ENCODE measurements at regions not wholly inside any gene's neighbourhood (a gene's known extent, or its start where the extent isn't known, plus 50 kb on each side); places are given as distances from the start of the nearest gene placed in this dataset.
"Not testable (repeated sequence)": the region's sequence is repeated elsewhere in the genome, so short reads cannot be mapped to it uniquely, and the experiment has no call there.

DNA sequence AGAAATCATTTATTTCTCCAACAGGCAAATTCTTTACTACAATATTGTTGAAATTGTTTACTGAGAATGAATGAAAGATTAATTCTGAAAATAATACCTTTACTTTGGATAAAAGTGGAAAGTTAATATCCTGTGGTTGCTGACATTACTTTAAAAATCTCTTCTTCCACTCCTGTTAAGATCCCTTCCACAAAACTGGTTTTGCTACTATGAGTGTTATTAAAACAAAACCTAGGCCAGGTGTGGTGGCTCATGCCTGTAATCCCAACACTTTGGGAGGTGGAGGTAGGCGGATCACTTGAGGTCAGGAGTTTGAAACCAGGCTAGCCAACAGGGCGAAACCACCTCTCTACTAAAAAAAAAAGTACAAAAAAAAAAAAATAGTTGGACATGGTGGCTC is 123.9 kb upstream of the CCDC150 start:
- WGBS, 2 donors, result 95 to 98% methylated on average over 2 of the region's 2 CpGs
- Histone ChIP-seq H3K27ac (peak overlapping the region in 4 of 10 donors; percentile 17 to 62 (median 36)), H3K27me3 (no peaks in the 10 kb centered on the region), H3K36me3 (no peaks in the 10 kb centered on the region), H3K4me1 (peaks cover 0 to 30% (median 0%) of the 10 kb centered on the region in 9 donors), H3K4me3 (no peak overlapping the region), H3K9me3 (no peaks in the 10 kb centered on the region)
- TF ChIP-seq, protein P1, sequence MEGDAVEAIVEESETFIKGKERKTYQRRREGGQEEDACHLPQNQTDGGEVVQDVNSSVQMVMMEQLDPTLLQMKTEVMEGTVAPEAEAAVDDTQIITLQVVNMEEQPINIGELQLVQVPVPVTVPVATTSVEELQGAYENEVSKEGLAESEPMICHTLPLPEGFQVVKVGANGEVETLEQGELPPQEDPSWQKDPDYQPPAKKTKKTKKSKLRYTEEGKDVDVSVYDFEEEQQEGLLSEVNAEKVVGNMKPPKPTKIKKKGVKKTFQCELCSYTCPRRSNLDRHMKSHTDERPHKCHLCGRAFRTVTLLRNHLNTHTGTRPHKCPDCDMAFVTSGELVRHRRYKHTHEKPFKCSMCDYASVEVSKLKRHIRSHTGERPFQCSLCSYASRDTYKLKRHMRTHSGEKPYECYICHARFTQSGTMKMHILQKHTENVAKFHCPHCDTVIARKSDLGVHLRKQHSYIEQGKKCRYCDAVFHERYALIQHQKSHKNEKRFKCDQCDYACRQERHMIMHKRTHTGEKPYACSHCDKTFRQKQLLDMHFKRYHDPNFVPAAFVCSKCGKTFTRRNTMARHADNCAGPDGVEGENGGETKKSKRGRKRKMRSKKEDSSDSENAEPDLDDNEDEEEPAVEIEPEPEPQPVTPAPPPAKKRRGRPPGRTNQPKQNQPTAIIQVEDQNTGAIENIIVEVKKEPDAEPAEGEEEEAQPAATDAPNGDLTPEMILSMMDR (IDR thresholded peaks at IDR 0.05), result no peak
- intact Hi-C loops (cut with DNase I), result no loop called here
- ATAC-seq (no peak), DNase-seq (no peak)

DNA sequence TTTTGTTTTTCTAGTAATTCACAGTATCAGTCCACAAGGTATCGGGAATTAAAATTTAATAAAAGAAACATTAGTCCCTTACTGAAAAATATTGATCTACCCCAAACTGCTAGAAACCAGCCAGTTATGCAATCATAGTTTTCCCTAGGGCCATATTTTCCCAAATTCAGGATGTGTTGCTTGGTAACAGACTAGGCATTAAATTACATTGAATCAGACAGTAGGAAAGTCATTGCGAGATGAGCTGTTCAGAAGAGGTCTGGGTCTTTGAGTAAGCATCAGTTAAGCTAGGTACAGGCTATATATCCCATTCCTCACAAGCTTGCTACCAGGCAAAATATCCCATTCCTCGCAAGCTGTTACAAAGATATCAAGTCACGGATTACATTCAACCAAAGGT is 123.0 kb upstream of the CCDC150 start:
- DNase-seq (no peak), ATAC-seq (no peak)
- TF ChIP-seq, protein P1 (IDR thresholded peaks at IDR 0.05), result no peak
- Histone ChIP-seq H3K9me3 (no peaks in the 10 kb centered on the region), H3K27ac (no peak overlapping the region), H3K4me3 (no peak overlapping the region), H3K4me1 (peaks cover 0 to 26% (median 0%) of the 10 kb centered on the region in 9 donors), H3K36me3 (no peaks in the 10 kb centered on the region), H3K27me3 (no peaks in the 10 kb centered on the region)
- WGBS, 2 donors, result 81 to 87% methylated on average over 4 of the region's 4 CpGs
- intact Hi-C loops (cut with DNase I), result no loop called here

DNA sequence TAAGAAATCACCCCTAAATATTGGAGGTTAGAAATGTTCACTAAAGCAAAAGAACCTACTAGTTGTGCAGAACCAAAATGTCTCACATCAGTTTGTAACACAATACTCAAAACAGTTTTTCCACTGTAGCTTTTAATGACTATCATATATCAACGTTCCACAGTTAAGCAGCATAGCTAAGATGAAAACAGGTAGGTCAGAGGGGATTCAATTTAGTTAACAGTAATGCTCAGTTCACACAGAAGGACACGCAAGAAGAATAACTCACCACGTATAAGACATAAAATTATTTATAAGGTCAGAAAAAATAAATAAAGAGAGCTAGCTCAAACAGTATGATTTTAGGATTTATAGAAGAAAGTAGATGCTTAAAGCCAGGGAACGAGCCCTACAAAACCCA is 118.9 kb upstream of the CCDC150 start:
- no peaks in the 10 kb centered on the region for H3K9me3 ChIP-seq
- intact Hi-C loops (cut with DNase I), result no loop called here
- no peak for ATAC-seq

DNA sequence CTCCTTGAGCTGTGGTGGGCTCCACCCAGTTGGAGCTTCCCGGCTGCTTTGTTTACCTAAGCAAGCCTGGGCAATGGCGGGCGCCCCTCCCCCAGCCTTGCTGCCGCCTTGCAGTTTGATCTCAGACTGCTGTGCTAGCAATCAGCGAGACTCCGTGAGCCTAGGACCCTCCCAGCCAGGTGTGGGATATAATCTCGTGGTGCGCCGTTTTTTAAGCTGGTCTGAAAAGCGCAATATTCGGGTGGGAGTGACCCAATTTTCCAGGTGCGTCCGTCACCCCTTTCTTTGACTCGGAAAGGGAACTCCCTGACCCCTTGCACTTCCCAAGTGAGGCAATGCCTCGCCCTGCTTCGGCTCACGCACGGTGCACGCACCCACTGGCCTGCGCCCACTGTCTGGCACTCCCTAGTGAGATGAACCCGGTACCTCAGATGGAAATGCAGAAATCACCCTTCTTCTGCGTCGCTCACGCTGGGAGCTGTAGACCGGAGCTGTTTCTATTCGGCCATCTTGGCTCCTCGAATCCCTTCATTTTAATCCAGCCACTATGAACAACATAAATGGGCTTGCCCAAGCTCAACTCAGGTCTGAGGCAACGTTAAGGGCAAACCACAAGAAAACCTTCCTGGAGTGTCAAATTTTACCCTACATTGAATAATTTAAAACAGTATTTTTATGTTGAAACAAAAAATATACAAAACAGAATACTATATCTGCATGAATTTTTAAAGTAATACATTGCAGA is 112.4 kb upstream of the CCDC150 start:
- H3K36me3 ChIP-seq; ATAC-seq; intact Hi-C loops (cut with DNase I); H3K4me1 ChIP-seq; DNase-seq; H3K4me3 ChIP-seq; H3K9me3 ChIP-seq; H3K27ac ChIP-seq; H3K27me3 ChIP-seq: not testable (repeated sequence)
- 96% methylated on average over 20 to 21 of the region's 28 CpGs for WGBS, 2 donors

More for the DNA sequence above, 118.9 kb upstream of the CCDC150 start:
- H3K4me1 ChIP-seq, result peaks cover 0 to 4% (median 0%) of the 10 kb centered on the region in 9 donors
- no peaks in the 10 kb centered on the region for H3K27me3 ChIP-seq
- TF ChIP-seq, protein P1 (IDR thresholded peaks at IDR 0.05), result no peak
- no peak overlapping the region for H3K27ac ChIP-seq
- WGBS, 2 donors, result 73 to 79% methylated on average over 4 of the region's 4 CpGs
- DNase-seq, result no peak
- no peaks in the 10 kb centered on the region for H3K36me3 ChIP-seq
- no peak overlapping the region for H3K4me3 ChIP-seq
